A673 (cell line): ENCODE measurements at regions not wholly inside any gene's neighbourhood (a gene's known extent, or its start where the extent isn't known, plus 50 kb on each side); places are given as distances from the start of the nearest gene placed in this dataset.

Experiments
- CTCF ChIP-seq: fragments of 300-800, 200-600 bp; sonication (generic); conservative IDR thresholded peaks from 2 replicates; pipeline ENCODE4 v1.5.1; 2017; ENCODE audit warnings: low read depth, mild to moderate bottlenecking, antibody characterized with exemption, low read length, moderate library complexity, mixed read lengths
- EZH2 ChIP-seq: fragments of 200-600 bp; sonication (generic); IDR thresholded peaks from 2 replicates; pipeline ENCODE4 v1.6.1; 2017; ENCODE audit warnings: borderline replicate concordance, low read depth, mild to moderate bottlenecking, mixed read lengths, antibody characterized with exemption, low read length; ENCODE audit not compliant: poor library complexity, severe bottlenecking

GRCh38 chr2:15096873-15097272 lies 464.3 kb downstream of the NBAS start:
- TF ChIP-seq CTCF (no peak), EZH2 (no peak)
